ENCODE measurements at regions not wholly inside any gene's neighbourhood (a gene's known extent, or its start where the extent isn't known, plus 50 kb on each side); places are given as distances from the start of the nearest gene placed in this dataset.

GRCh38 chr1:87600854-87601253, 272.2 kb downstream of the LMO4 start:
- in situ Hi-C loops (cut with MboI; ENCODE audit: low sequenced_read_pairs): no loop called here

- in situ Hi-C loops (cut with MboI; ENCODE audit: low sequenced_read_pairs): no loop called here
Observed at GRCh38 chr1:87603626-87604025, 274.9 kb downstream of the LMO4 start.

GRCh38 chr1:87612956-87613355, 284.3 kb downstream of the LMO4 start:
- in situ Hi-C loops (cut with MboI; ENCODE audit: low sequenced_read_pairs): no loop called here

GRCh38 chr1:87615491-87615890, 286.8 kb downstream of the LMO4 start:
- in situ Hi-C loops (cut with MboI; ENCODE audit: low sequenced_read_pairs): no loop called here

- in situ Hi-C loops (cut with MboI; ENCODE audit: low sequenced_read_pairs): no loop called here
Observed at GRCh38 chr1:87615901-87616300, 287.2 kb downstream of the LMO4 start.

GRCh38 chr1:87620807-87621206, 292.1 kb downstream of the LMO4 start:
- in situ Hi-C loops (cut with MboI; ENCODE audit: low sequenced_read_pairs): no loop called here

GRCh38 chr1:87629673-87630072, 301.0 kb downstream of the LMO4 start:
- in situ Hi-C loops (cut with MboI; ENCODE audit: low sequenced_read_pairs): no loop called here

- in situ Hi-C loops (cut with MboI; ENCODE audit: low sequenced_read_pairs): no loop called here
Observed at GRCh38 chr1:87632232-87632631, 303.6 kb downstream of the LMO4 start.

GRCh38 chr1:87636198-87636892, 307.7 kb downstream of the LMO4 start:
- in situ Hi-C loops (cut with MboI; ENCODE audit: low sequenced_read_pairs): no loop called here

GRCh38 chr1:87638636-87639035, 310.0 kb downstream of the LMO4 start:
- in situ Hi-C loops (cut with MboI; ENCODE audit: low sequenced_read_pairs): no loop called here

GRCh38 chr1:87641996-87642395, 313.3 kb downstream of the LMO4 start:
- in situ Hi-C loops (cut with MboI; ENCODE audit: low sequenced_read_pairs): no loop called here

GRCh38 chr1:87642581-87643221, 314.0 kb downstream of the LMO4 start:
- in situ Hi-C loops (cut with MboI; ENCODE audit: low sequenced_read_pairs): no loop called here

- in situ Hi-C loops (cut with MboI; ENCODE audit: low sequenced_read_pairs): no loop called here
Observed at GRCh38 chr1:87644033-87644578, 315.4 kb downstream of the LMO4 start.

GRCh38 chr1:87644579-87645190, 316.0 kb downstream of the LMO4 start:
- in situ Hi-C loops (cut with MboI; ENCODE audit: low sequenced_read_pairs): no loop called here

- in situ Hi-C loops (cut with MboI; ENCODE audit: low sequenced_read_pairs): no loop called here
Observed at GRCh38 chr1:87647430-87648177, 318.9 kb downstream of the LMO4 start.

GRCh38 chr1:87648323-87649119, 319.8 kb downstream of the LMO4 start:
- in situ Hi-C loops (cut with MboI; ENCODE audit: low sequenced_read_pairs): no loop called here

GRCh38 chr1:87650306-87650705, 321.6 kb downstream of the LMO4 start:
- in situ Hi-C loops (cut with MboI; ENCODE audit: low sequenced_read_pairs): no loop called here

GRCh38 chr1:87652176-87652575, 323.5 kb downstream of the LMO4 start:
- in situ Hi-C loops (cut with MboI; ENCODE audit: low sequenced_read_pairs): no loop called here

- in situ Hi-C loops (cut with MboI; ENCODE audit: low sequenced_read_pairs): no loop called here
Observed at GRCh38 chr1:87665151-87665550, 336.5 kb downstream of the LMO4 start.

- in situ Hi-C loops (cut with MboI; ENCODE audit: low sequenced_read_pairs): no loop called here
Observed at GRCh38 chr1:87666681-87667080, 338.0 kb downstream of the LMO4 start.

All from HL-60/S4 (cell line).